Liver (tissue), 8 donors: ENCODE measurements at regions not wholly inside any gene's neighbourhood (a gene's known extent, or its start where the extent isn't known, plus 50 kb on each side); places are given as distances from the start of the nearest gene placed in this dataset.

Experiments
- DNase-seq: peaks from one replicate; pipeline ENCODE4 v3.0.0-alpha.2; 2017; ENCODE audit warnings: low spot score
- H3K27ac ChIP-seq, 2 donors: one replicate each; pipeline ENCODE4 v1.7.0; 2013; ENCODE audit warnings: inconsistent platforms in 2 of 2, low read length in 2 of 2, control low read depth in 1 of 2, low read depth in 1 of 2, mild to moderate bottlenecking in 1 of 2
- H3K27me3 ChIP-seq, 4 donors: one replicate each; pipeline versions ENCODE4 v1.6.1 to v1.7.0; 2013; ENCODE audit warnings: low read length in 3 of 4, inconsistent platforms in 1 of 4, mild to moderate bottlenecking in 1 of 4, moderate library complexity in 1 of 4; ENCODE audit not compliant: control insufficient read depth in 4 of 4, insufficient read depth in 4 of 4
- H3K36me3 ChIP-seq, 4 donors: one replicate each; pipeline versions ENCODE4 v1.6.1 to v1.7.0; 2013; ENCODE audit warnings: low read length in 3 of 4, mild to moderate bottlenecking in 3 of 4, low read depth in 1 of 4, moderate library complexity in 1 of 4; ENCODE audit not compliant: control insufficient read depth in 4 of 4, insufficient read depth in 3 of 4
- H3K4me1 ChIP-seq, 4 donors: one replicate each; pipeline versions ENCODE4 v1.6.1 to v1.7.0; 2013; ENCODE audit warnings: low read length in 3 of 4, mild to moderate bottlenecking in 3 of 4, moderate library complexity in 1 of 4; ENCODE audit not compliant: control insufficient read depth in 4 of 4, insufficient read depth in 4 of 4
- H3K4me3 ChIP-seq, 3 donors: one replicate each; pipeline versions ENCODE4 v1.6.1 to v1.7.0; 2013; ENCODE audit warnings: low read length in 3 of 3, control low read depth in 1 of 3, low read depth in 1 of 3, mild to moderate bottlenecking in 1 of 3
- H3K9ac ChIP-seq, 2 donors: one replicate each; pipeline ENCODE4 v1.7.0; 2013; ENCODE audit warnings: low read length in 2 of 2, mild to moderate bottlenecking in 2 of 2, moderate library complexity in 2 of 2, control low read depth in 1 of 2, low read depth in 1 of 2
- H3K9me3 ChIP-seq, 4 donors: one replicate each; pipeline versions ENCODE4 v1.6.1 to v1.7.0; 2013; ENCODE audit warnings: low read length in 3 of 4; ENCODE audit not compliant: control insufficient read depth in 4 of 4
- EGR1 ChIP-seq, 2 donors: IDR thresholded peaks; 2 replicates each; pipeline ENCODE4 v1.6.1; 2016 to 2018; ENCODE audit warnings: antibody characterized with exemption in 2 of 2, low read depth in 2 of 2
- FOXA2 ChIP-seq: IDR thresholded peaks from 2 replicates; pipeline ENCODE4 v1.6.1; 2016; ENCODE audit warnings: antibody characterized with exemption
- GABPA ChIP-seq, 2 donors: IDR thresholded peaks in 1 of 2; conservative IDR thresholded peaks in 1 of 2; 2 replicates each; pipeline ENCODE4 v1.6.1; 2016; ENCODE audit warnings: antibody characterized with exemption in 2 of 2, mild to moderate bottlenecking in 1 of 2, moderate library complexity in 1 of 2
- HNF4A ChIP-seq, 2 donors: conservative IDR thresholded peaks; 2 replicates each; pipeline ENCODE4 v1.6.1; 2016; ENCODE audit warnings: antibody characterized with exemption in 2 of 2, mild to moderate bottlenecking in 2 of 2
- HNF4G ChIP-seq: IDR thresholded peaks from 2 replicates; pipeline ENCODE4 v1.6.1; 2016; ENCODE audit warnings: antibody characterized with exemption
- JUND ChIP-seq, 2 donors: IDR thresholded peaks; 2 replicates each; pipeline ENCODE4 v1.6.1; 2016; ENCODE audit warnings: antibody characterized with exemption in 2 of 2
- NR2F2 ChIP-seq: IDR thresholded peaks from 2 replicates; pipeline ENCODE4 v1.6.1; 2016; ENCODE audit warnings: antibody characterized with exemption
- RAD21 ChIP-seq, 2 donors: IDR thresholded peaks; 2 replicates each; pipeline ENCODE4 v1.6.1; 2016; ENCODE audit warnings: antibody characterized with exemption in 2 of 2, mild to moderate bottlenecking in 2 of 2
- REST ChIP-seq: IDR thresholded peaks from 2 replicates; pipeline ENCODE4 v1.6.1; 2016; ENCODE audit warnings: antibody characterized with exemption, mild to moderate bottlenecking
- RXRA ChIP-seq, 2 donors: IDR thresholded peaks; 2 replicates each; pipeline ENCODE4 v1.6.1; 2017 to 2018; ENCODE audit warnings: antibody characterized with exemption in 2 of 2, mild to moderate bottlenecking in 1 of 2
- SP1 ChIP-seq: IDR thresholded peaks from 2 replicates; pipeline ENCODE4 v1.6.1; 2018; ENCODE audit warnings: antibody characterized with exemption, mild to moderate bottlenecking
- TAF1 ChIP-seq: conservative IDR thresholded peaks from 2 replicates; pipeline ENCODE4 v1.6.1; 2016; ENCODE audit warnings: antibody characterized with exemption, mild to moderate bottlenecking
- YY1 ChIP-seq: IDR thresholded peaks from 2 replicates; pipeline ENCODE4 v1.6.1; 2016; ENCODE audit warnings: antibody characterized with exemption, mild to moderate bottlenecking
- ZBTB33 ChIP-seq: IDR thresholded peaks from 2 replicates; pipeline ENCODE4 v1.6.1; 2016; ENCODE audit warnings: antibody characterized with exemption
- WGBS: extraction: QIAGEN DNeasy Blood & Tissue Kit; methylation state at CpG from one replicate; pipeline ENCODE4 v1.1.7; 2013; 5-methylcytosine and 5-hydroxymethylcytosine counted together
- TF ChIP-seq, protein P1 (sequence below): IDR thresholded peaks from 2 replicates; pipeline ENCODE4 v1.6.1; 2016; ENCODE audit warnings: antibody characterized with exemption
- TF ChIP-seq, protein P2 (sequence below): fragments of 150-350 bp; IDR thresholded peaks from 2 replicates; pipeline ENCODE4 v1.5.1; 2017; ENCODE audit warnings: improper control_type of control experiment, low read depth, low read length; ENCODE audit not compliant: missing input control
- donor health status: healthy.
- donor health status: healthy.
- donor health status: healthy.
- donor health status: healthy.
- donor health status: healthy.

DNA sequence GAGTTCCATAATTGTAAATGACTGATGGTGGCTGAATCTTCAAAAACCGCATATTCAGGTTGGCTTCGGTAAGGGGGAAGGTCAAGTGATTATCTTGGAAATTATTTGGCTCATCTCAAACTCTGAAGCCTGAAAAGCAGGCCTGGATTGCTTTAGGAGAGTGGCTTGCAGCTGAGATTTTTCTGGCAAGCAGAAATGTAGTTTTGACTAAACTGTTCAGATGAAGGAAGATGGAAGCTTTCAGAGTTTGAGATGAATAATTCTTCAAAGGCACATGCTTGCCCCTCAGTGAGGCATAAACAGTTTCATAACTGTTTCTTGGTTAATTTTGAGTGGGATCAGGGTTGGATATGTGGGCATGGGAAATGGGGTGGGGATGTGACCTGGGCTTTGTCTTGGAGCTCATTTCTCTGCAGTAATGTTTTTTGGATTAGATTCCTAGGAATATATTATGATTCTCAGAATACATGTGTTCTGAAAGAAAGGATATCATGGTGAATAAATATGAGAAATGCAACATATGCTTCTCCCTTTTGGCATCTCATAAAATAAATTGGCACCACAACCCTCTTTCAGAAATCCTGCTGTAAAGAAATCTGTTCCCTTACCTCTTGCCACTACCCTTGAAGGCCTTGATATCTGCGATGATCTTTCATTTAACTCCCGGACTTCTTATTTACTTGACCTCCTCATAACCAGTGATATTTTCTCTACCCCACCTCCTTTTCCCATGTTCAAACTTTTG lies 469.2 kb downstream of the ADRA2A start:
- H3K9me3 ChIP-seq, result no peaks in the 10 kb centered on the region
- no peak for DNase-seq
- no peaks in the 10 kb centered on the region for H3K27me3 ChIP-seq
- no peak overlapping the region for H3K4me3 ChIP-seq
- 57% methylated on average over 4 of the region's 4 CpGs for WGBS
- H3K4me1 ChIP-seq, result no peaks in the 10 kb centered on the region
- no peaks in the 10 kb centered on the region for H3K36me3 ChIP-seq
- TF ChIP-seq, protein P1, sequence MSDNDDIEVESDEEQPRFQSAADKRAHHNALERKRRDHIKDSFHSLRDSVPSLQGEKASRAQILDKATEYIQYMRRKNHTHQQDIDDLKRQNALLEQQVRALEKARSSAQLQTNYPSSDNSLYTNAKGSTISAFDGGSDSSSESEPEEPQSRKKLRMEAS, result no peak
- TF ChIP-seq RAD21 (IDR thresholded peaks at IDR 0.05) (no peak), GABPA (IDR thresholded peaks at IDR 0.05 in 1 of 2, conservative IDR thresholded peaks at IDR 0.05 in 1 of 2) (no peak), FOXA2 (no peak), HNF4A (conservative IDR thresholded peaks at IDR 0.05) (no peak), HNF4G (no peak), YY1 (no peak), ZBTB33 (no peak), RXRA (IDR thresholded peaks at IDR 0.05) (no peak), TAF1 (no peak), JUND (IDR thresholded peaks at IDR 0.05) (no peak)
- no peak overlapping the region for H3K9ac ChIP-seq
- H3K27ac ChIP-seq, result no peak overlapping the region

GRCh38 chr10:111548084-111548726 lies 471.4 kb downstream of the ADRA2A start:
- no peak for DNase-seq
- WGBS, result 93% methylated on average over 1 of the region's 1 CpG
- Histone ChIP-seq H3K4me1 (no peaks in the 10 kb centered on the region), H3K4me3 (no peak overlapping the region), H3K9ac (no peak overlapping the region), H3K36me3 (no peaks in the 10 kb centered on the region), H3K27me3 (no peaks in the 10 kb centered on the region), H3K27ac (no peak overlapping the region), H3K9me3 (no peaks in the 10 kb centered on the region)
- TF ChIP-seq REST (no peak), HNF4G (no peak), RAD21 (IDR thresholded peaks at IDR 0.05) (no peak), ZBTB33 (no peak), NR2F2 (no peak), JUND (IDR thresholded peaks at IDR 0.05) (no peak), HNF4A (conservative IDR thresholded peaks at IDR 0.05) (no peak), SP1 (no peak), EGR1 (IDR thresholded peaks at IDR 0.05; ENCODE audit: low read depth in 2 of 2) (no peak), RXRA (IDR thresholded peaks at IDR 0.05) (no peak), GABPA (IDR thresholded peaks at IDR 0.05 in 1 of 2, conservative IDR thresholded peaks at IDR 0.05 in 1 of 2) (no peak), YY1 (no peak)
- TF ChIP-seq, protein P1, result no peak
- TF ChIP-seq, protein P2, sequence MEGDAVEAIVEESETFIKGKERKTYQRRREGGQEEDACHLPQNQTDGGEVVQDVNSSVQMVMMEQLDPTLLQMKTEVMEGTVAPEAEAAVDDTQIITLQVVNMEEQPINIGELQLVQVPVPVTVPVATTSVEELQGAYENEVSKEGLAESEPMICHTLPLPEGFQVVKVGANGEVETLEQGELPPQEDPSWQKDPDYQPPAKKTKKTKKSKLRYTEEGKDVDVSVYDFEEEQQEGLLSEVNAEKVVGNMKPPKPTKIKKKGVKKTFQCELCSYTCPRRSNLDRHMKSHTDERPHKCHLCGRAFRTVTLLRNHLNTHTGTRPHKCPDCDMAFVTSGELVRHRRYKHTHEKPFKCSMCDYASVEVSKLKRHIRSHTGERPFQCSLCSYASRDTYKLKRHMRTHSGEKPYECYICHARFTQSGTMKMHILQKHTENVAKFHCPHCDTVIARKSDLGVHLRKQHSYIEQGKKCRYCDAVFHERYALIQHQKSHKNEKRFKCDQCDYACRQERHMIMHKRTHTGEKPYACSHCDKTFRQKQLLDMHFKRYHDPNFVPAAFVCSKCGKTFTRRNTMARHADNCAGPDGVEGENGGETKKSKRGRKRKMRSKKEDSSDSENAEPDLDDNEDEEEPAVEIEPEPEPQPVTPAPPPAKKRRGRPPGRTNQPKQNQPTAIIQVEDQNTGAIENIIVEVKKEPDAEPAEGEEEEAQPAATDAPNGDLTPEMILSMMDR, result no peak
